ENCODE measurements at regions not wholly inside any gene's neighbourhood (a gene's known extent, or its start where the extent isn't known, plus 50 kb on each side); places are given as distances from the start of the nearest gene placed in this dataset.

GRCh38 chr6:23335894-23336293 lies 766.5 kb downstream of the HDGFL1 start:
- Histone ChIP-seq H3K27ac (ENCODE audit: low read length) (no peak overlapping the region), H3K4me1 (ENCODE audit: control insufficient read depth in 1 of 2, extremely low read depth in 1 of 2, insufficient read depth in 2 of 2, low read length in 2 of 2) (no peaks in the 10 kb centered on the region), H3K27me3 (replicated peaks in 1 of 2; ENCODE audit: control insufficient read depth in 2 of 2, extremely low read depth in 1 of 2, insufficient read depth in 2 of 2, low read length in 1 of 2) (no peaks in the 10 kb centered on the region), H3K36me3 (ENCODE audit: control insufficient read depth in 2 of 2, extremely low read depth in 1 of 2, insufficient read depth in 1 of 2, low read length in 1 of 2) (no peaks in the 10 kb centered on the region), H3K9me3 (no peaks in the 10 kb centered on the region), H3K4me3 (ENCODE audit: control insufficient read depth in 1 of 2, extremely low read depth in 1 of 2, low read length in 1 of 2) (no peak overlapping the region)
- H3K36me3 Mint-ChIP-seq: no peaks in the 10 kb centered on the region
- no peaks in the 10 kb centered on the region for H3K9me3 Mint-ChIP-seq
- no CpG with 5 or more reads among the region's 2 CpGs for WGBS (ENCODE audit: insufficient coverage)
- ATAC-seq (replicated peaks in 1 of 4): no peak
- H3K27ac Mint-ChIP-seq: no peak overlapping the region
- H3K4me1 Mint-ChIP-seq: no peaks in the 10 kb centered on the region
- CTCF ChIA-PET: no interaction called here
- no peak overlapping the region for H3K4me3 Mint-ChIP-seq
- POLR2A ChIA-PET: no interaction called here
- no peak for DNase-seq
- no peaks in the 10 kb centered on the region for H3K27me3 Mint-ChIP-seq

- no peak overlapping the region for H3K27ac ChIP-seq (ENCODE audit: low read length)
- H3K36me3 ChIP-seq (ENCODE audit: control insufficient read depth in 2 of 2, extremely low read depth in 1 of 2, insufficient read depth in 1 of 2, low read length in 1 of 2): no peaks in the 10 kb centered on the region
- peaks cover 0 to 4% of the 10 kb centered on the region in 2 donors for H3K27me3 Mint-ChIP-seq
These were observed 769.9 kb downstream of the HDGFL1 start for GRCh38 chr6:23339268-23339667.

GRCh38 chr6:23340271-23340670 lies 770.9 kb downstream of the HDGFL1 start:
- no peaks in the 10 kb centered on the region for H3K9me3 ChIP-seq
- ATAC-seq (replicated peaks in 1 of 4) (no peak), DNase-seq (no peak)
- WGBS (ENCODE audit: insufficient coverage): 100% methylated on average over 1 of the region's 3 CpGs
- H3K4me1 ChIP-seq (ENCODE audit: control insufficient read depth in 1 of 2, extremely low read depth in 1 of 2, insufficient read depth in 2 of 2, low read length in 2 of 2): no peaks in the 10 kb centered on the region
- Mint-ChIP-seq H3K9me3 (peaks cover 0 to 4% (median 4%) of the 10 kb centered on the region in 3 donors), H3K4me3 (no peak overlapping the region), H3K27ac (no peak overlapping the region), H3K4me1 (no peaks in the 10 kb centered on the region), H3K27me3 (peaks cover 0 to 4% of the 10 kb centered on the region in 2 donors), H3K36me3 (no peaks in the 10 kb centered on the region)
- no peak overlapping the region for H3K27ac ChIP-seq (ENCODE audit: low read length)
- H3K36me3 ChIP-seq (ENCODE audit: control insufficient read depth in 2 of 2, extremely low read depth in 1 of 2, insufficient read depth in 1 of 2, low read length in 1 of 2): no peaks in the 10 kb centered on the region
- H3K27me3 ChIP-seq (replicated peaks in 1 of 2; ENCODE audit: control insufficient read depth in 2 of 2, extremely low read depth in 1 of 2, insufficient read depth in 2 of 2, low read length in 1 of 2): no peaks in the 10 kb centered on the region
- H3K4me3 ChIP-seq (ENCODE audit: control insufficient read depth in 1 of 2, extremely low read depth in 1 of 2, low read length in 1 of 2): no peak overlapping the region
- ChIA-PET POLR2A (no interaction called here), CTCF (no interaction called here)

More at GRCh38 chr6:23339268-23339667, 769.9 kb downstream of the HDGFL1 start:
- Histone ChIP-seq H3K4me1 (ENCODE audit: control insufficient read depth in 1 of 2, extremely low read depth in 1 of 2, insufficient read depth in 2 of 2, low read length in 2 of 2) (no peaks in the 10 kb centered on the region), H3K9me3 (no peaks in the 10 kb centered on the region), H3K27me3 (replicated peaks in 1 of 2; ENCODE audit: control insufficient read depth in 2 of 2, extremely low read depth in 1 of 2, insufficient read depth in 2 of 2, low read length in 1 of 2) (no peaks in the 10 kb centered on the region), H3K4me3 (ENCODE audit: control insufficient read depth in 1 of 2, extremely low read depth in 1 of 2, low read length in 1 of 2) (no peak overlapping the region)
- H3K9me3 Mint-ChIP-seq: peaks cover 0 to 4% (median 4%) of the 10 kb centered on the region in 3 donors
- no peak overlapping the region for H3K4me3 Mint-ChIP-seq
- H3K4me1 Mint-ChIP-seq: no peaks in the 10 kb centered on the region
- CTCF ChIA-PET: no interaction called here
- H3K36me3 Mint-ChIP-seq: no peaks in the 10 kb centered on the region
- H3K27ac Mint-ChIP-seq: no peak overlapping the region
- ATAC-seq (replicated peaks in 1 of 4) (no peak), DNase-seq (no peak)
- 76% methylated on average over 3 of the region's 3 CpGs for WGBS (ENCODE audit: insufficient coverage)
- POLR2A ChIA-PET: no interaction called here

GRCh38 chr6:23343610-23344306 lies 774.4 kb downstream of the HDGFL1 start:
- Mint-ChIP-seq H3K4me1 (no peaks in the 10 kb centered on the region), H3K9me3 (peaks cover 2 to 10% (median 9%) of the 10 kb centered on the region in 3 donors), H3K4me3 (no peak overlapping the region), H3K27me3 (peaks cover 0 to 4% of the 10 kb centered on the region in 2 donors), H3K27ac (no peak overlapping the region), H3K36me3 (no peaks in the 10 kb centered on the region)
- no peak for ATAC-seq (replicated peaks in 1 of 4)
- no peak for DNase-seq
- POLR2A ChIA-PET: interaction anchor here in 1 of 2 donors (0.6 kb wide), 1 partner anchor 324 kb away, joined by 15 read pairs; no protein-coding TSS in a partner anchor
- no CpG with 5 or more reads among the region's 5 CpGs for WGBS (ENCODE audit: insufficient coverage)
- CTCF ChIA-PET: no interaction called here
- H3K27ac ChIP-seq (ENCODE audit: low read length): no peak overlapping the region
- no peaks in the 10 kb centered on the region for H3K9me3 ChIP-seq
- no peaks in the 10 kb centered on the region for H3K4me1 ChIP-seq (ENCODE audit: control insufficient read depth in 1 of 2, extremely low read depth in 1 of 2, insufficient read depth in 2 of 2, low read length in 2 of 2)
- no peak overlapping the region for H3K4me3 ChIP-seq (ENCODE audit: control insufficient read depth in 1 of 2, extremely low read depth in 1 of 2, low read length in 1 of 2)
- no peaks in the 10 kb centered on the region for H3K27me3 ChIP-seq (replicated peaks in 1 of 2; ENCODE audit: control insufficient read depth in 2 of 2, extremely low read depth in 1 of 2, insufficient read depth in 2 of 2, low read length in 1 of 2)
- H3K36me3 ChIP-seq (ENCODE audit: control insufficient read depth in 2 of 2, extremely low read depth in 1 of 2, insufficient read depth in 1 of 2, low read length in 1 of 2): no peaks in the 10 kb centered on the region

GRCh38 chr6:23348185-23348584 lies 777.8 kb upstream of the NRSN1 start:
- Histone ChIP-seq H3K27me3 (replicated peaks in 1 of 2; ENCODE audit: control insufficient read depth in 2 of 2, extremely low read depth in 1 of 2, insufficient read depth in 2 of 2, low read length in 1 of 2) (no peaks in the 10 kb centered on the region), H3K9me3 (no peaks in the 10 kb centered on the region), H3K36me3 (ENCODE audit: control insufficient read depth in 2 of 2, extremely low read depth in 1 of 2, insufficient read depth in 1 of 2, low read length in 1 of 2) (no peaks in the 10 kb centered on the region), H3K4me1 (ENCODE audit: control insufficient read depth in 1 of 2, extremely low read depth in 1 of 2, insufficient read depth in 2 of 2, low read length in 2 of 2) (no peaks in the 10 kb centered on the region), H3K4me3 (ENCODE audit: control insufficient read depth in 1 of 2, extremely low read depth in 1 of 2, low read length in 1 of 2) (no peak overlapping the region), H3K27ac (ENCODE audit: low read length) (no peak overlapping the region)
- H3K27ac Mint-ChIP-seq: no peak overlapping the region
- ChIA-PET CTCF (interaction anchor here in 1 of 2 donors (0.6 kb wide), 1 partner anchor 68 kb away, joined by 3 read pairs; no protein-coding TSS in a partner anchor), POLR2A (no interaction called here)
- no CpG with 5 or more reads among the region's 3 CpGs for WGBS (ENCODE audit: insufficient coverage)
- ATAC-seq (replicated peaks in 1 of 4) (no peak), DNase-seq (no peak)
- H3K4me1 Mint-ChIP-seq: no peaks in the 10 kb centered on the region
- peaks cover 4 to 17% (median 9%) of the 10 kb centered on the region in 3 donors for H3K9me3 Mint-ChIP-seq
- peaks cover 0 to 4% of the 10 kb centered on the region in 2 donors for H3K27me3 Mint-ChIP-seq
- H3K4me3 Mint-ChIP-seq: no peak overlapping the region
- H3K36me3 Mint-ChIP-seq: no peaks in the 10 kb centered on the region

GRCh38 chr6:23349521-23350147 lies 776.4 kb upstream of the NRSN1 start:
- Histone ChIP-seq H3K4me3 (ENCODE audit: control insufficient read depth in 1 of 2, extremely low read depth in 1 of 2, low read length in 1 of 2) (no peak overlapping the region), H3K27me3 (replicated peaks in 1 of 2; ENCODE audit: control insufficient read depth in 2 of 2, extremely low read depth in 1 of 2, insufficient read depth in 2 of 2, low read length in 1 of 2) (no peaks in the 10 kb centered on the region), H3K36me3 (ENCODE audit: control insufficient read depth in 2 of 2, extremely low read depth in 1 of 2, insufficient read depth in 1 of 2, low read length in 1 of 2) (no peaks in the 10 kb centered on the region), H3K27ac (ENCODE audit: low read length) (no peak overlapping the region), H3K9me3 (no peaks in the 10 kb centered on the region), H3K4me1 (ENCODE audit: control insufficient read depth in 1 of 2, extremely low read depth in 1 of 2, insufficient read depth in 2 of 2, low read length in 2 of 2) (no peaks in the 10 kb centered on the region)
- DNase-seq: no peak
- Mint-ChIP-seq H3K4me3 (no peak overlapping the region), H3K4me1 (no peaks in the 10 kb centered on the region), H3K27ac (no peak overlapping the region), H3K27me3 (no peaks in the 10 kb centered on the region), H3K36me3 (no peaks in the 10 kb centered on the region), H3K9me3 (peaks cover 4 to 16% (median 5%) of the 10 kb centered on the region in 3 donors)
- POLR2A ChIA-PET: interaction anchor here in 1 of 2 donors (0.6 kb wide), 1 partner anchor 162 kb away, joined by 10 read pairs; no protein-coding TSS in a partner anchor
- 80% methylated on average over 1 of the region's 3 CpGs for WGBS (ENCODE audit: insufficient coverage)
- CTCF ChIA-PET: interaction anchor here in 1 of 2 donors (0.7 kb wide), 1 partner anchor 365 kb away, joined by 6 read pairs; no protein-coding TSS in a partner anchor
- ATAC-seq (replicated peaks in 1 of 4): no peak

Data from T-cell (primary cell).